ENCODE measurements at regions not wholly inside any gene's neighbourhood (a gene's known extent, or its start where the extent isn't known, plus 50 kb on each side); places are given as distances from the start of the nearest gene placed in this dataset.

DNA sequence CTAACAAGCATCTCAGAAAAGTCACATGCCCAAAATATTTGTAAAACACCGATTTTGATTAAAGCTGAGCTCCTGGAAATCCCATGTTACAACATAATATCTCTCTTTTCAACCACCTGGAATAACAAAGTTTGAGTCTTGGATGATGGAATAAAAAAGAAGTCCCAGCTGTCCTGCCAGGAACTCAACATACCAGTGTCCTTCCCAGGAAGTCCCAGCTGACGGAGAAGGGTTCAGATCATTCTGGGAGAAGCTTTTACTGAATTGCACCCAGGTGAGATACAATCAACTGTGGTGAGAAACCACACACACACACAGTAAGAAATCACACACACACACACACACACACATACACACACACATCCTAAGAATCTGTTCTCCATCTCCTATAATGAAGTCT, 413.1 kb upstream of the PKDCC start:
- intact Hi-C loops (cut with DNase I): no loop called here
- Histone ChIP-seq H3K4me1 (ENCODE audit: insufficient read depth) (no peaks in the 10 kb centered on the region), H3K27me3 (no peaks in the 10 kb centered on the region), H3K4me3 (no peak overlapping the region), H3K9me3 (no peaks in the 10 kb centered on the region), H3K36me3 (no peaks in the 10 kb centered on the region), H3K27ac (no peak overlapping the region)
- TF ChIP-seq, protein P1, sequence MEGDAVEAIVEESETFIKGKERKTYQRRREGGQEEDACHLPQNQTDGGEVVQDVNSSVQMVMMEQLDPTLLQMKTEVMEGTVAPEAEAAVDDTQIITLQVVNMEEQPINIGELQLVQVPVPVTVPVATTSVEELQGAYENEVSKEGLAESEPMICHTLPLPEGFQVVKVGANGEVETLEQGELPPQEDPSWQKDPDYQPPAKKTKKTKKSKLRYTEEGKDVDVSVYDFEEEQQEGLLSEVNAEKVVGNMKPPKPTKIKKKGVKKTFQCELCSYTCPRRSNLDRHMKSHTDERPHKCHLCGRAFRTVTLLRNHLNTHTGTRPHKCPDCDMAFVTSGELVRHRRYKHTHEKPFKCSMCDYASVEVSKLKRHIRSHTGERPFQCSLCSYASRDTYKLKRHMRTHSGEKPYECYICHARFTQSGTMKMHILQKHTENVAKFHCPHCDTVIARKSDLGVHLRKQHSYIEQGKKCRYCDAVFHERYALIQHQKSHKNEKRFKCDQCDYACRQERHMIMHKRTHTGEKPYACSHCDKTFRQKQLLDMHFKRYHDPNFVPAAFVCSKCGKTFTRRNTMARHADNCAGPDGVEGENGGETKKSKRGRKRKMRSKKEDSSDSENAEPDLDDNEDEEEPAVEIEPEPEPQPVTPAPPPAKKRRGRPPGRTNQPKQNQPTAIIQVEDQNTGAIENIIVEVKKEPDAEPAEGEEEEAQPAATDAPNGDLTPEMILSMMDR (IDR thresholded peaks at IDR 0.05): no peak
- TF ChIP-seq POLR2A (IDR thresholded peaks at IDR 0.05) (no peak), EP300 (IDR thresholded peaks at IDR 0.05) (no peak)
- WGBS, 3 donors: 69 to 76% (median 75%) methylated on average over 2 of the region's 2 CpGs
- DNase-seq: no peak

DNA sequence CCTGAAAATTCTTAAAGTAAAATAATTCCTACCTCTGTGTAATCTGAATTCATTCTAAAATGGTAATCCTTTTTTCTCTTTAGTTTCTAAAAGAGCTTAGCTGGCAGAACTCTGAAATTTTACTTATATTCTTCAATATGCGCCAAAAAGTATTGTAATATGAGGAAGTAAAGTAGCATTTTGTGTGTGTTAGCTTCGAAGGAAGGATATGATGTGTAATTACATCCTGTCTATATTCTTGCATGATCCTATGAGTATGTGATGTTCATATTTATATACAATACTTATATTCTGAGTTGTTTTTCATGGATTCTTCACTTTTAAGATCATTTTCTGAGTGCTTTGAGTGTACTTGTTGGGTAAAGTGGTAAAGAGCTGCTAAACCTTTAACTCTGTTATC, 402.9 kb upstream of the PKDCC start:
- DNase-seq: no peak
- no peaks in the 10 kb centered on the region for H3K27me3 ChIP-seq
- H3K27ac ChIP-seq: no peak overlapping the region
- H3K4me1 ChIP-seq (ENCODE audit: insufficient read depth): no peaks in the 10 kb centered on the region
- H3K9me3 ChIP-seq: no peaks in the 10 kb centered on the region
- 89 to 92% (median 89%) methylated on average over 2 of the region's 2 CpGs for WGBS, 3 donors
- H3K36me3 ChIP-seq: no peaks in the 10 kb centered on the region
- no peak for TF ChIP-seq EP300 (IDR thresholded peaks at IDR 0.05)
- TF ChIP-seq, protein P1 (IDR thresholded peaks at IDR 0.05): no peak
- no peak for TF ChIP-seq POLR2A (IDR thresholded peaks at IDR 0.05)
- H3K4me3 ChIP-seq: no peak overlapping the region
- intact Hi-C loops (cut with DNase I): no loop called here

DNA sequence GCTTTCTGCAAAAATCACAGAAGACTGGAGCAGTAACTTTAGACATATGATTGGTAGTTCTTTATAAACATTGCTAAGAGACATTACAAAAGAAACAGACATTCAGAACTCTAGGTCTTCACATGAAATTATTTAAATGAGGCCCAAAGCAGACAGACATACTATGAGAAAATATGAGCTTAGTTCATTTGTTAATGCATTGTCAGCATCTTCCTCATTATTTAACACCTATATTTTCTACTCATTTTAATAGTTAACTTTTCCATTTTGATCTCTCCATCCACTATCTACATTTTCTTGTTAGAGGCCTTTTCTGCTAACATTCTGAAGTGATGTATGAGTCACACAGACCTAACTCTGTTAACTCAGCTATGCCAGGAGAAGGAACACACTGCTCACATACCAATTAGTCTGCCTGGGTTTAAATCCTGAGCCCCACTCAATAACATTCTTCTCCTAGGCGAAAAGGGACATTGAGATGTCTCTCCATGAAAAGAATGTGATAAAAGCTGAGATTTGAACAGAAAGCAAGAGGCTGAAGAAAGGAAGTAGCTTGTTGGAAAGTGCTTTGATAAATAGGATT, 400.3 kb upstream of the PKDCC start:
- Histone ChIP-seq H3K9me3 (no peaks in the 10 kb centered on the region), H3K27ac (no peak overlapping the region), H3K4me1 (ENCODE audit: insufficient read depth) (no peaks in the 10 kb centered on the region), H3K4me3 (no peak overlapping the region), H3K36me3 (no peaks in the 10 kb centered on the region), H3K27me3 (no peaks in the 10 kb centered on the region)
- WGBS, 3 donors: 33 to 77% (median 70%) methylated on average over 1 of the region's 1 CpG
- intact Hi-C loops (cut with DNase I): no loop called here
- no peak for DNase-seq
- TF ChIP-seq EP300 (IDR thresholded peaks at IDR 0.05): no peak
- TF ChIP-seq POLR2A (IDR thresholded peaks at IDR 0.05): no peak
- TF ChIP-seq, protein P1 (IDR thresholded peaks at IDR 0.05): no peak

DNA sequence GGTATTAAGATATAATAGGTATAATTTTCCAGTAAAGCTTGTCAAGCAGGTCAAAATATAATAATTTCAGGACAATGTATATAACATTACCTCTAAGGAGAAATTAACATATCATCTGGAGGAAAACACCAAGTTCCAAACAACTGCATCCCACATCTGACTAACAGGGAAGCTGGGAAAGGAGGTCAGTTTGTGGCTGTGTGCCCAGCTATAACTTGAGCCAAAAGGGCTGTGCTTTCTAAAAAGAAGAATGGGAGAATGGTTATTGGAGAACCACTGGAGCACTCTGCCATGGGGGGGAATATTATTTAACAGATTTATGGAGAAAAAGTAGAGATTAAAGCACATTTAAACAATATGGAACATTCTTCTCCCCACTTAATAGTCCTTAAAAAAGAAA, 390.6 kb upstream of the PKDCC start:
- no peaks in the 10 kb centered on the region for H3K27me3 ChIP-seq
- H3K36me3 ChIP-seq: no peaks in the 10 kb centered on the region
- no peak overlapping the region for H3K27ac ChIP-seq
- H3K4me3 ChIP-seq: no peak overlapping the region
- intact Hi-C loops (cut with DNase I): no loop called here
- TF ChIP-seq, protein P1 (IDR thresholded peaks at IDR 0.05): no peak
- TF ChIP-seq EP300 (IDR thresholded peaks at IDR 0.05) (no peak), POLR2A (IDR thresholded peaks at IDR 0.05) (no peak)
- H3K9me3 ChIP-seq: no peaks in the 10 kb centered on the region
- DNase-seq: peak in 1 of 5 donors; percentile 36
- peaks cover 1% of the 10 kb centered on the region for H3K4me1 ChIP-seq (ENCODE audit: insufficient read depth)
